CD14-positive monocyte (primary cell): ENCODE measurements at regions not wholly inside any gene's neighbourhood (a gene's known extent, or its start where the extent isn't known, plus 50 kb on each side); places are given as distances from the start of the nearest gene placed in this dataset.

Experiments used
- DNase-seq, 3 donors: peaks; one replicate each; pipeline ENCODE4 v3.0.0-alpha.2; 2011 to 2022
- H2AFZ ChIP-seq: 2 replicates; pipeline ENCODE4 v1.6.0; 2012; ENCODE audit warnings: mild to moderate bottlenecking, low read depth, low read length, inconsistent platforms; ENCODE audit not compliant: insufficient read depth, poor library complexity, severe bottlenecking
- H3K27ac ChIP-seq, 2 donors: 1 replicate in 1 of 2; 2 replicates in 1 of 2; pipeline ENCODE4 v1.5.1; 2012 to 2013; ENCODE audit warnings: low read length in 2 of 2, control low read depth in 1 of 2, inconsistent platforms in 1 of 2, low read depth in 1 of 2, mild to moderate bottlenecking in 1 of 2
- H3K27me3 ChIP-seq, 2 donors: one replicate each; pipeline versions ENCODE4 v1.6.0 to v1.6.1; 2011 to 2013; ENCODE audit warnings: low read length in 2 of 2; ENCODE audit not compliant: control insufficient read depth in 2 of 2, insufficient read depth in 2 of 2
- H3K36me3 ChIP-seq, 2 donors: replicated peaks in 1 of 2; 1 replicate in 1 of 2; 2 replicates in 1 of 2; pipeline versions ENCODE4 v1.5.1 to v1.6.1; 2012 to 2013; ENCODE audit warnings: low read length in 2 of 2, control low read depth in 1 of 2, inconsistent platforms in 1 of 2, mild to moderate bottlenecking in 1 of 2; ENCODE audit not compliant: insufficient read depth in 2 of 2, control insufficient read depth in 1 of 2
- H3K4me1 ChIP-seq, 2 donors: 1 replicate in 1 of 2; 2 replicates in 1 of 2; pipeline versions ENCODE4 v1.5.1 to v1.6.1; 2012 to 2013; ENCODE audit warnings: low read length in 2 of 2, control low read depth in 1 of 2, inconsistent platforms in 1 of 2, mild to moderate bottlenecking in 1 of 2, moderate library complexity in 1 of 2; ENCODE audit not compliant: insufficient read depth in 2 of 2, control insufficient read depth in 1 of 2
- H3K4me2 ChIP-seq: replicated peaks from 2 replicates; pipeline ENCODE3; 2012; ENCODE audit warnings: low read length, moderate library complexity, mild to moderate bottlenecking; ENCODE audit not compliant: poor library complexity, severe bottlenecking; ENCODE audit errors: extremely low read depth
- H3K4me3 ChIP-seq, 3 experiments: fragments of 200-600 bp in 1 of 3; sonication (generic) in 1 of 3; replicated peaks in 1 of 3; 1 replicate in 2 of 3; 2 replicates in 1 of 3; pipeline ENCODE4 v1.5.1; 2011 to 2013; ENCODE audit warnings: low read length in 3 of 3, mild to moderate bottlenecking in 3 of 3, control low read depth in 2 of 3, low read depth in 2 of 3, inconsistent platforms in 1 of 3, moderate library complexity in 1 of 3
- H3K79me2 ChIP-seq: 2 replicates; pipeline ENCODE4 v1.6.0; 2012; ENCODE audit warnings: mild to moderate bottlenecking, control low read depth, inconsistent platforms, low read length, moderate library complexity; ENCODE audit not compliant: insufficient read depth
- H3K9ac ChIP-seq: 2 replicates; pipeline ENCODE4 v1.6.0; 2017; ENCODE audit warnings: low read length, mild to moderate bottlenecking; ENCODE audit not compliant: insufficient read depth, poor library complexity, severe bottlenecking
- H3K9me3 ChIP-seq, 2 donors: replicated peaks in 1 of 2; 1 replicate in 1 of 2; 2 replicates in 1 of 2; pipeline versions ENCODE4 v1.5.1 to v1.6.1; 2012 to 2013; ENCODE audit warnings: low read length in 2 of 2, control low read depth in 1 of 2; ENCODE audit not compliant: control insufficient read depth in 1 of 2, insufficient read depth in 1 of 2
- H4K20me1 ChIP-seq: 2 replicates; pipeline ENCODE4 v1.6.0; 2012; ENCODE audit warnings: mild to moderate bottlenecking, low read length, control low read depth, moderate library complexity; ENCODE audit not compliant: insufficient read depth
- H3K27ac Mint-ChIP-seq, 7 donors: one replicate each; pipeline ENCODE4 v1.8.0; 2020; ENCODE audit warnings: mild to moderate bottlenecking in 7 of 7, mixed read lengths in 7 of 7, moderate library complexity in 6 of 7, inconsistent platforms in 2 of 7
- H3K27me3 Mint-ChIP-seq, 3 donors: one replicate each; pipeline ENCODE4 v1.8.0; 2021 to 2022; ENCODE audit warnings: low read depth in 3 of 3, mild to moderate bottlenecking in 3 of 3, mixed read lengths in 3 of 3, moderate library complexity in 3 of 3, inconsistent platforms in 1 of 3
- H3K36me3 Mint-ChIP-seq, 2 donors: one replicate each; pipeline ENCODE4 v1.8.0; 2020; ENCODE audit warnings: mixed read lengths in 2 of 2, inconsistent platforms in 1 of 2, mild to moderate bottlenecking in 1 of 2
- H3K4me1 Mint-ChIP-seq: one replicate; pipeline ENCODE4 v1.8.0; 2020; ENCODE audit warnings: mild to moderate bottlenecking, mixed read lengths
- H3K4me3 Mint-ChIP-seq, 2 donors: one replicate each; pipeline ENCODE4 v1.8.0; 2020; ENCODE audit warnings: mild to moderate bottlenecking in 2 of 2, mixed read lengths in 2 of 2, moderate library complexity in 1 of 2
- H3K9me3 Mint-ChIP-seq, 7 donors: one replicate each; pipeline ENCODE4 v1.8.0; 2020 to 2022; ENCODE audit warnings: mixed read lengths in 7 of 7, mild to moderate bottlenecking in 6 of 7, moderate library complexity in 6 of 7, inconsistent platforms in 2 of 7
- WGBS: methylation state at CpG from one replicate; pipeline ENCODE4 v1.1.5; 2013; ENCODE audit warnings: missing lambda C conversion rate; ENCODE audit not compliant: insufficient coverage; 5-methylcytosine and 5-hydroxymethylcytosine counted together
- intact Hi-C, 2 donors: fragments of 100-400 bp; cut with micrococcal nuclease; formaldehyde crosslinking; loops; one replicate each; pipeline versions ENCODE4 v1.15.0 to v1.15.1; 2023
- TF ChIP-seq, protein P1 (sequence below): fragments of 200-600 bp; IDR thresholded peaks from one replicate; pipeline ENCODE4 v1.8.0; 2022; ENCODE audit warnings: antibody characterized with exemption, mild to moderate bottlenecking

DNA sequence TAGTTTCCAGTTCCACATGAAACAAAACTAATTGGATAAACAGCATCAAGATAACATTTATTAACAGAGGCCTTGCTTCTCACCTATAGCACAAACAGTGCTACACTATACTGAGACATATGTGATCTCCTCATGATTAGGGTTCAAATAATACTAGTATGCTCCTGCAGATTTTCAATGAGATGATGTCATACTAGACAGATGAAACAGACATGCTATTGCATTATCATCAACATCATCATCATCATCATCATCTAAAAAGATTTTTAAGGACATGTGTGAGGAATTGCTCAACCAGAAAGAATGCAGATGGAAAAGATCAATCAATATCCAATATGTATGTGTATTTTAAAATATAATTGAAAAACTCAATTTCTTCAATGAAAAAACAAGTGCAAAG, 932.3 kb downstream of the METTL15 start:
- no peaks in the 10 kb centered on the region for H3K4me1 ChIP-seq
- no peak overlapping the region for H2AFZ ChIP-seq
- Mint-ChIP-seq H3K27me3 (no peaks in the 10 kb centered on the region), H3K27ac (no peak overlapping the region), H3K36me3 (no peaks in the 10 kb centered on the region), H3K4me3 (no peak overlapping the region), H3K4me1 (no peaks in the 10 kb centered on the region), H3K9me3 (peaks cover 2 to 8% (median 4%) of the 10 kb centered on the region in 7 donors)
- no peaks in the 10 kb centered on the region for H3K79me2 ChIP-seq
- intact Hi-C loops, result no loop called here
- H3K36me3 ChIP-seq, result no peaks in the 10 kb centered on the region
- no peaks in the 10 kb centered on the region for H3K27me3 ChIP-seq
- no peak overlapping the region for H3K4me2 ChIP-seq
- H3K9me3 ChIP-seq, result peaks cover 0 to 18% of the 10 kb centered on the region in 2 donors
- H3K27ac ChIP-seq, result no peak overlapping the region
- no peaks in the 10 kb centered on the region for H4K20me1 ChIP-seq
- H3K4me3 ChIP-seq, result no peak overlapping the region
- no peak for DNase-seq
- TF ChIP-seq, protein P1, sequence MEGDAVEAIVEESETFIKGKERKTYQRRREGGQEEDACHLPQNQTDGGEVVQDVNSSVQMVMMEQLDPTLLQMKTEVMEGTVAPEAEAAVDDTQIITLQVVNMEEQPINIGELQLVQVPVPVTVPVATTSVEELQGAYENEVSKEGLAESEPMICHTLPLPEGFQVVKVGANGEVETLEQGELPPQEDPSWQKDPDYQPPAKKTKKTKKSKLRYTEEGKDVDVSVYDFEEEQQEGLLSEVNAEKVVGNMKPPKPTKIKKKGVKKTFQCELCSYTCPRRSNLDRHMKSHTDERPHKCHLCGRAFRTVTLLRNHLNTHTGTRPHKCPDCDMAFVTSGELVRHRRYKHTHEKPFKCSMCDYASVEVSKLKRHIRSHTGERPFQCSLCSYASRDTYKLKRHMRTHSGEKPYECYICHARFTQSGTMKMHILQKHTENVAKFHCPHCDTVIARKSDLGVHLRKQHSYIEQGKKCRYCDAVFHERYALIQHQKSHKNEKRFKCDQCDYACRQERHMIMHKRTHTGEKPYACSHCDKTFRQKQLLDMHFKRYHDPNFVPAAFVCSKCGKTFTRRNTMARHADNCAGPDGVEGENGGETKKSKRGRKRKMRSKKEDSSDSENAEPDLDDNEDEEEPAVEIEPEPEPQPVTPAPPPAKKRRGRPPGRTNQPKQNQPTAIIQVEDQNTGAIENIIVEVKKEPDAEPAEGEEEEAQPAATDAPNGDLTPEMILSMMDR, result no peak
- no peak overlapping the region for H3K9ac ChIP-seq

- no peak for DNase-seq
- no peak overlapping the region for H3K4me3 ChIP-seq
- Mint-ChIP-seq H3K27ac (no peak overlapping the region), H3K27me3 (no peaks in the 10 kb centered on the region), H3K9me3 (peaks cover 2 to 10% (median 6%) of the 10 kb centered on the region in 7 donors), H3K4me1 (no peaks in the 10 kb centered on the region), H3K4me3 (no peak overlapping the region), H3K36me3 (no peaks in the 10 kb centered on the region)
- no CpG with 5 or more reads among the region's 2 CpGs for WGBS
- no peak overlapping the region for H2AFZ ChIP-seq
- TF ChIP-seq, protein P1, result no peak
- H3K27ac ChIP-seq, result no peak overlapping the region
- no peaks in the 10 kb centered on the region for H3K4me1 ChIP-seq
- H3K4me2 ChIP-seq, result no peak overlapping the region
- H3K36me3 ChIP-seq, result no peaks in the 10 kb centered on the region
- no peaks in the 10 kb centered on the region for H3K79me2 ChIP-seq
- intact Hi-C loops, result no loop called here
- H3K9me3 ChIP-seq, result peaks cover 0 to 18% of the 10 kb centered on the region in 2 donors
- H3K27me3 ChIP-seq, result no peaks in the 10 kb centered on the region
- H4K20me1 ChIP-seq, result no peaks in the 10 kb centered on the region
- no peak overlapping the region for H3K9ac ChIP-seq
Measured at GRCh38 chr11:29032384-29033149, 924.4 kb downstream of the METTL15 start.
